ENCODE measurements at regions not wholly inside any gene's neighbourhood (a gene's known extent, or its start where the extent isn't known, plus 50 kb on each side); places are given as distances from the start of the nearest gene placed in this dataset.
"Not testable (repeated sequence)": the region's sequence is repeated elsewhere in the genome, so short reads cannot be mapped to it uniquely, and the experiment has no call there.

DNA sequence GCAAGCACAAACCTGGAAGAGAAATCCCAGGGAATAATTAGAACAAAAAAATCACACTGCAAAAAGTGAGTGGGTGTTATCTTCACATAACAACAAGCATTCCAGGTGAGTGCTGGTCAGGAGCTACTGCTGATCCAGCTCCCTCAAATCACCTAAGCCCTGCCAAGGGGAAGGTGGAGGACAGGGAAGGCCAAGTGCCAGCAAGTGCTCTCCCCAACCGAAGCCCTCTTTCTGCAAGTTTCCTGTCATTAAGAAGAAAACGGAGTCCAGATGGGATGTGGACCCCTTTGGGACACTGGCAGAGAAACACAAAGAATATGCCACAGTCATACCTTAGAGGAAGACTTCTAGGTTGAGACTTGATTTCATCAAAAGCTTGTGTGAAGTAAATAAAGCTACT lies 933.0 kb upstream of the ZNF722 start:
- TF ChIP-seq, protein P1, sequence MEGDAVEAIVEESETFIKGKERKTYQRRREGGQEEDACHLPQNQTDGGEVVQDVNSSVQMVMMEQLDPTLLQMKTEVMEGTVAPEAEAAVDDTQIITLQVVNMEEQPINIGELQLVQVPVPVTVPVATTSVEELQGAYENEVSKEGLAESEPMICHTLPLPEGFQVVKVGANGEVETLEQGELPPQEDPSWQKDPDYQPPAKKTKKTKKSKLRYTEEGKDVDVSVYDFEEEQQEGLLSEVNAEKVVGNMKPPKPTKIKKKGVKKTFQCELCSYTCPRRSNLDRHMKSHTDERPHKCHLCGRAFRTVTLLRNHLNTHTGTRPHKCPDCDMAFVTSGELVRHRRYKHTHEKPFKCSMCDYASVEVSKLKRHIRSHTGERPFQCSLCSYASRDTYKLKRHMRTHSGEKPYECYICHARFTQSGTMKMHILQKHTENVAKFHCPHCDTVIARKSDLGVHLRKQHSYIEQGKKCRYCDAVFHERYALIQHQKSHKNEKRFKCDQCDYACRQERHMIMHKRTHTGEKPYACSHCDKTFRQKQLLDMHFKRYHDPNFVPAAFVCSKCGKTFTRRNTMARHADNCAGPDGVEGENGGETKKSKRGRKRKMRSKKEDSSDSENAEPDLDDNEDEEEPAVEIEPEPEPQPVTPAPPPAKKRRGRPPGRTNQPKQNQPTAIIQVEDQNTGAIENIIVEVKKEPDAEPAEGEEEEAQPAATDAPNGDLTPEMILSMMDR (IDR thresholded peaks at IDR 0.05) = no peak
- 39 to 48% (median 44%) methylated on average over 2 of the region's 2 CpGs for WGBS, 3 donors
- H3K27me3 ChIP-seq (ENCODE audit: insufficient read depth in 3 of 3, low read length in 2 of 3) = no peaks in the 10 kb centered on the region
- ATAC-seq (no peak), DNase-seq (no peak)
- no peaks in the 10 kb centered on the region for H3K4me1 ChIP-seq
- H3K4me3 ChIP-seq = no peak overlapping the region
- no peak overlapping the region for H3K27ac ChIP-seq
- H3K9me3 ChIP-seq = peaks cover 4% of the 10 kb centered on the region
- H3K36me3 ChIP-seq (ENCODE audit: insufficient read depth in 1 of 2, low read depth in 1 of 2) = no peaks in the 10 kb centered on the region
- intact Hi-C loops (cut with DNase I) = no loop called here

DNA sequence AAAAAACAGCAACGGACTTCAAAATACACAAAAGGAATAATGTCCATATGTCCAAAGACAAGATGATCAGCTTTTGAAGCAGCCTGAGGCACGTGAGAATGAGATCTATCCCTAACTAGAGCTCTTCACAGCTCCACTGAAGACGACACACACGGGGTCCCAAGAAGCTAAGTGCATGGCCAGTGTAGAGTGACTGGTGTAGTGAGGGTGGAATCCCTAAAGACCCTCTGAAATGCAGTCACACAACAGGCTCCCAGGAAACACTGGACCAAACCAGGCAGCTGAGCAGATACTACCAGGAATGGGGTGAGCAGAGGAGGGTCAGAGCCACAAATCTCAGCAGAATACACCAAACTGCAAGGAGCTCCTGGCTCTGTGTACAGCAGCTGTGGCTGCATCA lies 932.4 kb upstream of the ZNF722 start:
- DNase-seq; H3K4me3 ChIP-seq; H3K27me3 ChIP-seq (ENCODE audit: insufficient read depth in 3 of 3, low read length in 2 of 3); ATAC-seq; H3K27ac ChIP-seq; H3K9me3 ChIP-seq; H3K4me1 ChIP-seq; H3K36me3 ChIP-seq (ENCODE audit: insufficient read depth in 1 of 2, low read depth in 1 of 2); intact Hi-C loops (cut with DNase I): not testable (repeated sequence)
- 44 to 56% (median 53%) methylated on average over 4 of the region's 4 CpGs for WGBS, 3 donors

DNA sequence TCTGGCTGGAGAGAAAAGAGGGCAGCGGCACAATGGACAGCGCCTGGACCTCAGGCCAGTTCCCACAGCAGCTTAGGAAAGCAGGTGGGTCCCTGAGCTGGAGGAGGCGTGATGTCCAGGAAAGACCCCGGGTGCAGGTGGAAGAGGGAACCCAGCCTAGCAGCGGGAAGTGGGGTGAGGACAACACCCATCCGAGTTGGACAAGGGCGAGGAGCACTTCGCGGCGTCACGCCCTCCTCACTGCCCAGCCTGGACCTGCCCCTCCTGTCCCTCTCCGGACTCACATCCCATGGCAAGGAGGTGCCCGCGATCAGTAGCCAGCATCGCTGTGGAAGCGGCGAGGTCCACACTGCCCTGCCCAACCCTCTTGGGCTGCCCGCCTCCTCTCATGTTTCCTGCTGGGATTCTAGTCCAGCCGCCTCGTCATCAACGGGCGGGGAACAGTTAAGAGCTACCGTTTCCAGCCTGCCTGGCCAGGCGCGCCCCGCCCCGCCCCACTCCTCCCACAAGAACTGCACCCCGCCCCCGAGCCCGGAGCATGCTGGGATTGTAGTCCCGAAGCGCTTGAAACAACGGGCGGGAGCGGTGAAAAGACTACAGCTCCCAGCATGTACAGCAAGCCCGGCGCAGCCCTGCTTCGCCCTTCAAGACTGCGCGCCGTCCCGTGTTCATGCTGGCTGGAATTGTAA lies 930.6 kb upstream of the ZNF722 start:
- WGBS, 3 donors = 27 to 52% (median 32%) methylated on average over 38 to 42 of the region's 42 CpGs
- Histone ChIP-seq H3K9me3 (peaks cover 4% of the 10 kb centered on the region), H3K27ac (no peak overlapping the region), H3K36me3 (ENCODE audit: insufficient read depth in 1 of 2, low read depth in 1 of 2) (no peaks in the 10 kb centered on the region), H3K4me3 (no peak overlapping the region), H3K4me1 (no peaks in the 10 kb centered on the region), H3K27me3 (ENCODE audit: insufficient read depth in 3 of 3, low read length in 2 of 3) (peaks cover 0 to 2% (median 0%) of the 10 kb centered on the region in 3 donors)
- intact Hi-C loops (cut with DNase I) = no loop called here
- no peak for ATAC-seq
- DNase-seq = no peak
- TF ChIP-seq, protein P1 (IDR thresholded peaks at IDR 0.05) = no peak

DNA sequence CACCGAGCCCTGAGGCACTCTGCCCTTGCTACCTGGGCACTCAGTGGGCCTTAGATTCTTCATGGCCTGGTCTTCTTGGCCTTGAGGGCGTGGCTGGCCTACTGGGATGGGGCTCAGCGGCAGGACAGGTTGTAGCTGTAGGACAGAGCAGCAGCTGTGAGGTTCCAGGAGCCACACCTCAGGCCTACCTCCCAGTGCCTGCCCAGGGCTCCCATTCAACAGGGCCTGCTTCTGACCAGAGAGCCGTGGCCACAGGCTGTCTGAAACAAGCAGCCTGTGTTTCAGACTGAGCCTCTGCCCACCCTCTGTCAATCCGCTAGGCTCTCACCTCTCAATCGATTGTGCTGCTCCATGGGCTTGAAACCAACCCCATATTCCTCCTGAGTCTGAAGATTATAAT lies 928.0 kb upstream of the ZNF722 start:
- intact Hi-C loops (cut with DNase I) = no loop called here
- Histone ChIP-seq H3K4me1 (no peaks in the 10 kb centered on the region), H3K27me3 (ENCODE audit: insufficient read depth in 3 of 3, low read length in 2 of 3) (peaks cover 0 to 2% (median 0%) of the 10 kb centered on the region in 3 donors), H3K9me3 (peaks cover 6% of the 10 kb centered on the region), H3K27ac (no peak overlapping the region), H3K4me3 (no peak overlapping the region), H3K36me3 (ENCODE audit: insufficient read depth in 1 of 2, low read depth in 1 of 2) (no peaks in the 10 kb centered on the region)
- WGBS, 3 donors = 56 to 61% (median 58%) methylated on average over 6 of the region's 6 CpGs
- ATAC-seq = no peak
- no peak for DNase-seq
- TF ChIP-seq, protein P1 (IDR thresholded peaks at IDR 0.05) = no peak

DNA sequence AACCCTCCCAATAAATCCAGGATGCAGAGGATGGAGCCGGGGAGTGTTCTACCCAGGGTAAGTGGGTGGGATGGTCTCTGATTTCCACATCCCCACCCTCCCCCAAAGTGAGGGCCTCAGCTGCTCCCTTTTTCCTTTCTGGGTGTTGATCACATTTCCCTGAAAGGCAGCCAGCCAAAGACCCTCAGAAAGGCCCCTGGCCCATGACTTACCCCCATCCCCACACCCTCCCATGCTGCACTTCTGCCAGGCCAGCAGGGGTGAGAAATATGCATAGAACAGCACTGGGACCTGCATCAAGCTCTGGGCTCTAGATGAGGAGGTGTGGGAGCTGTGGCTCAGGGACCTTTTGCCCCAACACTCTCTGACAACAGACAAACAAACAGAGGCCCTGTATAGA lies 927.3 kb upstream of the ZNF722 start:
- Histone ChIP-seq H3K4me3 (no peak overlapping the region), H3K4me1 (no peaks in the 10 kb centered on the region), H3K36me3 (ENCODE audit: insufficient read depth in 1 of 2, low read depth in 1 of 2) (no peaks in the 10 kb centered on the region), H3K27me3 (ENCODE audit: insufficient read depth in 3 of 3, low read length in 2 of 3) (peaks cover 0 to 2% (median 0%) of the 10 kb centered on the region in 3 donors), H3K27ac (no peak overlapping the region), H3K9me3 (peaks cover 6% of the 10 kb centered on the region)
- intact Hi-C loops (cut with DNase I) = no loop called here
- no peak for DNase-seq
- no peak for ATAC-seq
- TF ChIP-seq, protein P1 (IDR thresholded peaks at IDR 0.05) = no peak
- 32 to 50% (median 38%) methylated on average over 1 of the region's 1 CpG for WGBS, 3 donors

All from psoas muscle (tissue), 7 donors.